Cardiac muscle cell (in vitro differentiated cells and primary cell): ENCODE measurements at regions not wholly inside any gene's neighbourhood (a gene's known extent, or its start where the extent isn't known, plus 50 kb on each side); places are given as distances from the start of the nearest gene placed in this dataset.

ENCODE experiments used
- DNase-seq, 2 donors: peaks; one replicate each; pipeline versions ENCODE4 v3.0.0 to v3.0.0-alpha.2; 2010 to 2017; ENCODE audit warnings: low read depth in 1 of 2, low spot score in 1 of 2
- H3K27ac ChIP-seq: fragments of 200-600 bp; sonication (generic); 2 replicates; pipeline ENCODE4 v1.5.1; 2016
- H3K27me3 ChIP-seq: fragments of 200-600 bp; sonication (generic); 2 replicates; pipeline ENCODE4 v1.6.0; 2016; ENCODE audit warnings: control low read depth
- H3K36me3 ChIP-seq: fragments of 200-600 bp; sonication (generic); 2 replicates; pipeline ENCODE4 v1.5.1; 2016; ENCODE audit warnings: control low read depth
- H3K4me1 ChIP-seq: fragments of 200-600 bp; sonication (generic); 2 replicates; pipeline ENCODE4 v1.8.1; 2017; ENCODE audit warnings: low read depth, mild to moderate bottlenecking, mixed run types
- H3K4me3 ChIP-seq: fragments of 200-600 bp; sonication (generic); 2 replicates; pipeline ENCODE4 v1.5.1; 2016; ENCODE audit warnings: mild to moderate bottlenecking
- H3K9me3 ChIP-seq: fragments of 200-600 bp; sonication (generic); 2 replicates; pipeline ENCODE4 v1.5.1; 2017; ENCODE audit warnings: low read depth, mild to moderate bottlenecking, control low read depth
- TF ChIP-seq, protein P1 (sequence below): IDR thresholded peaks from 2 replicates; pipeline ENCODE4 v1.5.1; 2012; ENCODE audit warnings: low read depth, mild to moderate bottlenecking, low read length

DNA sequence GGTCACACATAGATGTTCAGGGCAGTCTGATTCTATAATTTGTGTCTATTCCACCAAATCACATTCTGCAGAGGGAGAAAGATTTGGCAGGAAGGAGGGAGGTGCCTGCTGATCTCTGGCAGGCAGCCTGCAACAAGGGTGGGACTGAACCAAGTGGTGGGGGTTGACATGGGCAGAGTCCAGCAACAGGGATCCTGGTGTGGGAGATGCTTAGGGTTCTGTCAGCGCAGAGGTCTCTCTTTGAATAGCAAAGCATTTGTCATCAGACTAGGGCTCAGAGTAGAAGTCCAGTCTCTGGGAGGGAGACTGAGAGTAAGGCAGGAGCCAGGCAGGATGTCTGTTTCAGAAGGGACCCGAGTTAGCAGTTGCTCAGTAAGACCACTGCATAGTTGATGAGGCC lies 94.6 kb downstream of the UTP18 start:
- no peak for DNase-seq
- no peak overlapping the region for H3K4me3 ChIP-seq
- no peaks in the 10 kb centered on the region for H3K4me1 ChIP-seq
- H3K27ac ChIP-seq = no peak overlapping the region
- TF ChIP-seq, protein P1, sequence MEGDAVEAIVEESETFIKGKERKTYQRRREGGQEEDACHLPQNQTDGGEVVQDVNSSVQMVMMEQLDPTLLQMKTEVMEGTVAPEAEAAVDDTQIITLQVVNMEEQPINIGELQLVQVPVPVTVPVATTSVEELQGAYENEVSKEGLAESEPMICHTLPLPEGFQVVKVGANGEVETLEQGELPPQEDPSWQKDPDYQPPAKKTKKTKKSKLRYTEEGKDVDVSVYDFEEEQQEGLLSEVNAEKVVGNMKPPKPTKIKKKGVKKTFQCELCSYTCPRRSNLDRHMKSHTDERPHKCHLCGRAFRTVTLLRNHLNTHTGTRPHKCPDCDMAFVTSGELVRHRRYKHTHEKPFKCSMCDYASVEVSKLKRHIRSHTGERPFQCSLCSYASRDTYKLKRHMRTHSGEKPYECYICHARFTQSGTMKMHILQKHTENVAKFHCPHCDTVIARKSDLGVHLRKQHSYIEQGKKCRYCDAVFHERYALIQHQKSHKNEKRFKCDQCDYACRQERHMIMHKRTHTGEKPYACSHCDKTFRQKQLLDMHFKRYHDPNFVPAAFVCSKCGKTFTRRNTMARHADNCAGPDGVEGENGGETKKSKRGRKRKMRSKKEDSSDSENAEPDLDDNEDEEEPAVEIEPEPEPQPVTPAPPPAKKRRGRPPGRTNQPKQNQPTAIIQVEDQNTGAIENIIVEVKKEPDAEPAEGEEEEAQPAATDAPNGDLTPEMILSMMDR = no peak
- no peaks in the 10 kb centered on the region for H3K9me3 ChIP-seq
- no peaks in the 10 kb centered on the region for H3K27me3 ChIP-seq
- no peaks in the 10 kb centered on the region for H3K36me3 ChIP-seq

DNA sequence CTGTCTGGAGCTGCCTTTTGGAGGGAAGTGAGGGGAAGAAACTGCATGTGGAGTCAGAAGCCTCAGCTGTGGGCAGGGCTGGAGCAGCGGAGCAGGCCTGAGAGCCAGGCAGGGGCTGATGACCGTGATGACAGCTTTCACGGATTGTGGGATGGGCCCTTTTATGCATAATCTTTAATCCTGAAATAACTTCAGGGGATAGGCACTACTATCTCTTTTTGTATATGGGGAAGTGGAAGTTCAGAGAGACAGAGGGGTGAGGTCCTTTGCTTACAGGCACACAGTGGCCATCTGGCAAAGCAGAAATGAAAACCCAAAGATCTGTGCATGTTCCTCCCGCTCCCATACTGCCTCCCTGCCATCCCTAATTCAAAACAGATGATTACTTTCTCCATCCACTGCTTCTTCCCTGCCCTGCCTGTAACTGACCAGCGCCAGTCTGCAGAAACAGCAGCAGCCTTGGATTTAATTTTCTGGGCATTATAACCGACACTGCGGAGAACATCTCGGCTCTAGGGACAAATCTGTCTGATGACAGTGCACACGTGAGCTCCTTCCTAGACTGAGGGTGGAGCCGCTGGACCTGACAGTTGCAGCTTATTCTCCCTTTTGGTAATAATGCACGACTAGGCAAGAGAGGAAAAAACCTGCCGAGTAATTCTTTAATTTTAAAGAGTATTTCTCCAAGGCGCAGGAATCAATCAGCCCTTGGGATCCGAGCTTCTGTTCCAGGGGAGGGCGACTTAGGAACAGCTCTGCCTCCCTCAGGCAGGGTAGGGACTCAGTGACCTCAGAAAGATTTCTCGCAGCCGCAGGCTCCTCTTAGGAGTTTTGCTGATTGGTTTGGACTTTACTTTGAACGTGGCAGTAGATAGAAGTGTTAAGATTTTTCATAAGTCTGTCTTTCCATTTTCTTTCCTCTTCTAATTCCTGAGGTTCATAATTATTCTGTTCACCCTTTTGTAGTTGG lies 95.4 kb downstream of the UTP18 start:
- Histone ChIP-seq H3K9me3 (no peaks in the 10 kb centered on the region), H3K4me1 (no peaks in the 10 kb centered on the region)

DNA sequence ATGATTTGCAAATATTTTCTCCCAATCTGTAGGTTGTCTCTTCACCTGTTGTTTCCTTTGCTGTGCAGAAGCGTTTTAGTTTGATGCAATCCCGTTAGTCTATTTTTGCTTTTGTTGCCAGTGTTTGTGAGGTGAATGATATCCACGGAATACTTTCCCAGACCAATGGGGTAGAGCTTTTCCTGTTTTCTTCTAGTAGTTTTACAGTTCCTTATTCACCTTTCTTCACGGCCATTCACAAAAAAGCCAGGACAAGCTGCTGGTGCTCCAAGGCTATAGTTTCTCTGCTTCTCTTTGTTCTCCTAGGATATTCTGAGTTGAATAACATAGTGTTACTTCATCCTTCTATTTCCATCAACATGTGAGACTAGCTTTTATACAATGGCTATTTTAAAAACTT lies 98.7 kb downstream of the UTP18 start:
- DNase-seq = no peak
- no peaks in the 10 kb centered on the region for H3K4me1 ChIP-seq
- TF ChIP-seq, protein P1 = no peak
- H3K27me3 ChIP-seq = no peaks in the 10 kb centered on the region
- no peak overlapping the region for H3K27ac ChIP-seq
- H3K36me3 ChIP-seq = no peaks in the 10 kb centered on the region
- H3K9me3 ChIP-seq = no peaks in the 10 kb centered on the region
- H3K4me3 ChIP-seq = no peak overlapping the region

More for the DNA sequence above, 95.4 kb downstream of the UTP18 start:
- H3K27me3 ChIP-seq = no peaks in the 10 kb centered on the region
- peak in 1 of 2 donors; percentile 15 for DNase-seq
- H3K36me3 ChIP-seq = no peaks in the 10 kb centered on the region
- no peak overlapping the region for H3K4me3 ChIP-seq
- no peak overlapping the region for H3K27ac ChIP-seq
- TF ChIP-seq, protein P1 = no peak

DNA sequence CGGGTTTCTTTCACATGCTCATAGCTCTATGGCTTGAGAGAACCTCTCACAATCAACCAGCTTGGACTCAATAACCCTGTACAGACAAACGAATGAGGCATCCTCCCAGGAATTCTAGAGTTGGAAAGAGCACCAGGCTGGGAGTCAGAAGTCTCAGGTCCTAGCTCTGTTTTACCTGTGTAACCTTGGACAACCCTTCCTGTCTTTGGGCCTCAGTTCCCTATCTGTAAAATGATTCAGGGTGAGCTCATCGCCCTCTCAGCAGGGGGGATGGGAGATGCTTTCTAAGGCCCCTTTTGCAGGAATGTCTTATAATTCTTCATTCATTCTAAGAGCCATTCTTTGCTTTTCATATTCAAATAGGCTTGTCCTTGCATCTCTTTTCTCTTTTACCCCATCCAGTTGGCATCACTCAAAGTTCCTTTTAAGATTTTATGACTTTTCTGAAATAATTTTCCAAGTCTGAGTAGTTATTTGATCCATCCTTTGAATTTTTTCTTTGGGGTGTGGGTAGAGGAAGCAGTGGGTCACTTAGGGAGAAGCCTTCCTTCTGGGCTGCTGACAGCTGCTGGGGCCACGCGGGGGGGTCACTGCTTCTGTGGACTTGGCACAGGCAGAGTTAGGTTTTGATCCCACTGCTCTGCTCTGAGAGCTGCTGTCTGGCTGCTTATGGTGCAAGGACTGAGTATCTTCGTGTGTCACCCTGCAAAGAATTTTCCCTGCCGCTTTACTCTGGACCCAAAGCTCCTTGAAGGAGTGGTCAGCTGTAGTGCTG lies 102.7 kb downstream of the UTP18 start:
- peak in 1 of 2 donors; percentile 38 for DNase-seq

DNA sequence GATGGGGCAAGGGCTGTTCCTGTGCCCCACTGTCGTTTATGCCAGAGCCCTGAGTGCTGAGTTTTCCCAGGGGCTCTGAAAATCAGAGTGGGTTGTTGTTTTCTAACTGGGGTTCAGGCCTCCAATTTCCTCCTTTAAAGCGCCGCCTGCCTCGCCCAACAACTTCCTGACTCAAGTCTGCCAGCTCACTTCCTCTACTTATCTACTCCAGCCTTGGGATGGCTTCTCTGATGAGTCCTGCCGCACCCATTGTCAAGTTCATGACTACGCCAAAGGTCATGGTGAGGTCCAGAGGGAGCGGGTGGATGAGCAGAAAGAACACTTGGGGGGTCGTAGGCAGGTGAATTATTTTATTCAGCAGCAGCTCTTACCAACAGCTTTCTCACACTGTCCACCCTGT lies 104.7 kb downstream of the UTP18 start:
- Histone ChIP-seq H3K27ac (no peak overlapping the region), H3K9me3 (no peaks in the 10 kb centered on the region), H3K4me1 (no peaks in the 10 kb centered on the region), H3K27me3 (no peaks in the 10 kb centered on the region), H3K4me3 (no peak overlapping the region), H3K36me3 (no peaks in the 10 kb centered on the region)
- DNase-seq = peak in 1 of 2 donors; percentile 11
- TF ChIP-seq, protein P1 = no peak

More for the DNA sequence above, 102.7 kb downstream of the UTP18 start:
- Histone ChIP-seq H3K36me3 (no peaks in the 10 kb centered on the region), H3K4me3 (no peak overlapping the region), H3K9me3 (no peaks in the 10 kb centered on the region), H3K27ac (no peak overlapping the region), H3K4me1 (no peaks in the 10 kb centered on the region), H3K27me3 (no peaks in the 10 kb centered on the region)
- TF ChIP-seq, protein P1 = no peak
